CD4-positive, alpha-beta memory T cell (primary cell): ENCODE measurements at regions not wholly inside any gene's neighbourhood (a gene's known extent, or its start where the extent isn't known, plus 50 kb on each side); places are given as distances from the start of the nearest gene placed in this dataset.
"Not testable (repeated sequence)": the region's sequence is repeated elsewhere in the genome, so short reads cannot be mapped to it uniquely, and the experiment has no call there.

Experiments
- CTCF ChIA-PET: fragments of 350-600 bp; sonication (Branson Sonifier 250); formaldehyde crosslinking; loops from one replicate; lab custom pipeline; 2021; ENCODE audit warnings: inconsistent platforms; ENCODE audit not compliant: partially characterized antibody; lab: Charles Lee
- POLR2A ChIA-PET: fragments of 350-600 bp; sonication (Branson Sonifier 250); formaldehyde crosslinking; loops from one replicate; lab custom pipeline; 2021; ENCODE audit not compliant: partially characterized antibody; lab: Charles Lee
- DNase-seq, 5 donors: peaks; one replicate each; pipeline versions ENCODE4 v3.0.0 to v3.0.0-alpha.2; 2020 to 2022; ENCODE audit warnings: mixed read lengths in 1 of 5
- H3K27ac ChIP-seq: one replicate; pipeline ENCODE4 v1.7.0; 2013; ENCODE audit warnings: low read depth, low read length
- H3K27me3 ChIP-seq: 2 replicates; pipeline ENCODE4 v1.7.0; 2013; ENCODE audit warnings: mild to moderate bottlenecking, low read length, moderate library complexity; ENCODE audit not compliant: insufficient read depth
- H3K36me3 ChIP-seq: 2 replicates; pipeline ENCODE4 v1.7.0; 2013; ENCODE audit warnings: mild to moderate bottlenecking, low read length, moderate library complexity; ENCODE audit not compliant: insufficient read depth
- H3K4me1 ChIP-seq: 2 replicates; pipeline ENCODE4 v1.7.0; 2013; ENCODE audit warnings: mild to moderate bottlenecking, low read length, moderate library complexity; ENCODE audit not compliant: insufficient read depth
- H3K4me3 ChIP-seq, 2 donors: one replicate each; pipeline ENCODE4 v1.7.0; 2013; ENCODE audit warnings: low read length in 2 of 2, mild to moderate bottlenecking in 1 of 2
- H3K9me3 ChIP-seq, 2 donors: one replicate each; pipeline ENCODE4 v1.7.0; 2013; ENCODE audit warnings: low read length in 2 of 2, control low read depth in 1 of 2; ENCODE audit not compliant: control insufficient read depth in 1 of 2
- H3K27ac Mint-ChIP-seq, 7 donors: one replicate each; pipeline ENCODE4 v1.8.0; 2020 to 2021; ENCODE audit warnings: mixed read lengths in 7 of 7, mild to moderate bottlenecking in 6 of 7, inconsistent platforms in 3 of 7, moderate library complexity in 3 of 7
- H3K27me3 Mint-ChIP-seq, 2 donors: one replicate each; pipeline ENCODE4 v1.8.0; 2020 to 2021; ENCODE audit warnings: mixed read lengths in 2 of 2
- H3K36me3 Mint-ChIP-seq, 2 donors: one replicate each; pipeline ENCODE4 v1.8.0; 2020 to 2021; ENCODE audit warnings: mixed read lengths in 2 of 2, inconsistent platforms in 1 of 2, mild to moderate bottlenecking in 1 of 2
- H3K4me1 Mint-ChIP-seq, 4 donors: one replicate each; pipeline ENCODE4 v1.8.0; 2020 to 2021; ENCODE audit warnings: mixed read lengths in 4 of 4, mild to moderate bottlenecking in 1 of 4
- H3K4me3 Mint-ChIP-seq, 8 donors: one replicate each; pipeline ENCODE4 v1.8.0; 2020 to 2021; ENCODE audit warnings: mixed read lengths in 8 of 8, mild to moderate bottlenecking in 7 of 8, moderate library complexity in 6 of 8, inconsistent platforms in 3 of 8
- H3K9me3 Mint-ChIP-seq, 8 donors: one replicate each; pipeline ENCODE4 v1.8.0; 2020 to 2021; ENCODE audit warnings: mixed read lengths in 8 of 8, mild to moderate bottlenecking in 5 of 8, inconsistent platforms in 3 of 8, moderate library complexity in 1 of 8
- intact Hi-C: fragments of 100-400 bp; cut with micrococcal nuclease; formaldehyde crosslinking; loops from one replicate; pipeline ENCODE4 v1.15.1; 2023

DNA sequence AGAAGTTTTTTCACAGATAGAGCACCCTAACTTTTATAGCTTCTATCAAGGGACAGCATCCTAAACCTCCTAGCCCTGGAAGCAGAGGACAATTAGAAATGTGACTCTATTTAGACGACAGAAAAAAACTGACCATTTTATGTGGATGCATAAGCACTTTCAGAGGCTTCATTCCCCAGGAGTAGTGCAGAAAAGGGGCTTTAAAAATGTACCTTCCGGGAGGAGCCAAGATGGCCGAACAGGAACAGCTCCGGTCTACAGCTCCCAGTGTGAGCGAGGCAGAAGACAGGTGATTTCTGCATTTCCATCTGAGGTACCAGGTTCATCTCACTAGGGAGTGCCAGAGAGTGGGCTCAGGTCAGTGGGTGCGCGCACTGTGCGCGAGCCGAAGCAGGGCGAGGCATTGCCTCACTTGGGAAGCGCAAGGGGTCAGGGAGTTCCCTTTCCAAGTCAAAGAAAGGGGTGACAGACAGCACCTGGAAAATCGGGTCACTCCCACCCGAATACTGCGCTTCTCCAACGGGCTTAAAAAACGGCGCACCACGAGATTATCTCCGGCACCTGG lies 416.4 kb upstream of the C1orf87 start:
- H3K9me3 ChIP-seq, H3K27me3 ChIP-seq, H3K9me3 Mint-ChIP-seq, H3K4me3 Mint-ChIP-seq, H3K4me3 ChIP-seq, DNase-seq, CTCF ChIA-PET, H3K36me3 ChIP-seq, intact Hi-C loops, H3K4me1 Mint-ChIP-seq, POLR2A ChIA-PET, H3K4me1 ChIP-seq, H3K36me3 Mint-ChIP-seq, H3K27me3 Mint-ChIP-seq, H3K27ac ChIP-seq, H3K27ac Mint-ChIP-seq: not testable (repeated sequence)

DNA sequence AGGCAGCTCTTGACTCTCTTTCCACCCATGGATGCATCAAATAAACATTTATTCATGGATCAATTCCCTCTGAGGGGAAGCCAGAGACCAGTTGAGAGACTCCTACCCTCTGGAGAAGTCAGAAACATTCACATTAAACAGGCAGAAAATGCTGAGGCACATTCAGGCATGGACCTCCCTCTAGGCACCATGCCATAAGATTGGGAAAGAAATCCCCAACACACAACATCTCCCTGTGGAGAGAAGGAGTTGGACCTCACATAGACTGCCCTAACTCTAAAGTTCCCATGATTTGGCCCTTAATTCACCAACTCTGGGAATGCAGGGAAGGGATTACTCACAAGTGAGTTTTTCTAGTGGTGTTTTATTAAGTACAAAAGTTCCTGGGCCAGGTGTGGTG lies 415.3 kb upstream of the C1orf87 start:
- H3K27me3 Mint-ChIP-seq: no peaks in the 10 kb centered on the region
- no peak overlapping the region for H3K4me3 Mint-ChIP-seq
- Histone ChIP-seq H3K27ac (no peak overlapping the region), H3K9me3 (no peaks in the 10 kb centered on the region), H3K36me3 (no peaks in the 10 kb centered on the region), H3K4me3 (no peak overlapping the region), H3K27me3 (no peaks in the 10 kb centered on the region), H3K4me1 (no peaks in the 10 kb centered on the region)
- DNase-seq: peak in 1 of 5 donors; percentile 14
- no peak overlapping the region for H3K27ac Mint-ChIP-seq
- ChIA-PET CTCF (no interaction called here), POLR2A (no interaction called here)
- no peaks in the 10 kb centered on the region for H3K4me1 Mint-ChIP-seq
- intact Hi-C loops: no loop called here
- peaks cover 0 to 10% (median 3%) of the 10 kb centered on the region in 8 donors for H3K9me3 Mint-ChIP-seq
- no peaks in the 10 kb centered on the region for H3K36me3 Mint-ChIP-seq

DNA sequence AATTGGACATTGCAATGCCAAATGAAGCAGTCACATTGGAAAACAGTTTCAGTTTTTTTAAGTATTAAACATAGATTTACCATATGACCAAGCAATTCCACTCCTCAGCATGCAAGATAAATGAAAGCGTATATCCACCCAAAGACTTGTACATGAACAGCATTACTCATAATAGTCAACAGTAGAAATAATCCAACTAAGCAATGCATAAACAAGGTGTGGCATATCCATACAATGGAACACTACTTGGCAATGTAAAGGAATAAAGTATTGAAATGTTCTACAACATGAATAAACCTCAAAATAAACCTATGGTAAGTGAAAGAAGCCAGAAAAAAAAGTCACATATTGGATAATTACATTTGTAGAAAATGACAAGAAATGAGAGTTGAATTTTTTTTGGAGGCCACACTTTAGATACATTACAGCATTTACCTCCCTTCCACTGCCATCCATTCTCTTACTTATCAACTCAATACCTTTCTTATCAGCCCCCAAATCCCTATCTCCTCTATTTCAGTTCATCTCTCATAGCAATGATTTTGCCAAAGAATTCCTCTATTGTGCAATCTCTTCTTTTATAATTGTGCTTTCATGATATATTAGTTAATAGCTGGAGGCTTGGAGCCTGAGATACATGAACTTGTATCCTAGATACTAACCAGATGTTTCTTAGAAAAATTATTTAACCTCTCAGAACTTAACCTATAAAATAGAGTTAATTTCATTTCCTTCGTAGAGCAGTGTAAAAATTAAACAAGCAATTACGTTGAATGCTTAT lies 414.2 kb upstream of the C1orf87 start:
- no peaks in the 10 kb centered on the region for H3K36me3 Mint-ChIP-seq
- no peak overlapping the region for H3K27ac Mint-ChIP-seq
- H3K27me3 Mint-ChIP-seq: no peaks in the 10 kb centered on the region
- Histone ChIP-seq H3K36me3 (no peaks in the 10 kb centered on the region), H3K4me3 (no peak overlapping the region), H3K4me1 (no peaks in the 10 kb centered on the region), H3K27ac (no peak overlapping the region), H3K9me3 (no peaks in the 10 kb centered on the region), H3K27me3 (no peaks in the 10 kb centered on the region)
- DNase-seq: no peak
- CTCF ChIA-PET: no interaction called here
- peaks cover 0 to 10% (median 2%) of the 10 kb centered on the region in 8 donors for H3K9me3 Mint-ChIP-seq
- no peaks in the 10 kb centered on the region for H3K4me1 Mint-ChIP-seq
- no peak overlapping the region for H3K4me3 Mint-ChIP-seq
- intact Hi-C loops: no loop called here
- POLR2A ChIA-PET: no interaction called here

DNA sequence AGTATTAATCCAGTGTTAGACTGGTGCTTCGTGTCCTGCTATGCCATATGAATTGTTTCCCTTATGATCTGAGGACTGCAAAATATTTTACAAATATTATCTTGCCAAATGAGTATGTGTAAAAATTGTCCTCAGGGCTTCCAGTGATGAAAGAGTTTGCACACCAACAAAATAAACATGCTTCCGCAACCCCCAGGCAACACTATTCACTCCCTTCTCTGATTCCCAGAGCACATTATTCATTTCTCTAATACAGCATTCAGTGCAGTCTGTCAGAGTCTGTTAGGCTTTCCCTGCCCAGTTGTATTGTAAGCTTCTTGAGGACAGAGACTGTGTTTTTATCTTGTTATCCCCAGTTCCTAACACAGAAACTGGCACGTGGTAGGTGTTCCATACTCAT lies 409.9 kb upstream of the C1orf87 start:
- H3K27me3 Mint-ChIP-seq: no peaks in the 10 kb centered on the region
- Histone ChIP-seq H3K9me3 (no peaks in the 10 kb centered on the region), H3K27ac (no peak overlapping the region), H3K27me3 (no peaks in the 10 kb centered on the region), H3K36me3 (no peaks in the 10 kb centered on the region), H3K4me3 (no peak overlapping the region), H3K4me1 (no peaks in the 10 kb centered on the region)
- peaks cover 0 to 14% (median 3%) of the 10 kb centered on the region in 8 donors for H3K9me3 Mint-ChIP-seq
- no peak for DNase-seq
- ChIA-PET CTCF (no interaction called here), POLR2A (no interaction called here)
- no peaks in the 10 kb centered on the region for H3K36me3 Mint-ChIP-seq
- H3K4me1 Mint-ChIP-seq: no peaks in the 10 kb centered on the region
- peak overlapping the region in 1 of 8 donors; percentile 36 for H3K4me3 Mint-ChIP-seq
- no peak overlapping the region for H3K27ac Mint-ChIP-seq
- intact Hi-C loops: no loop called here

DNA sequence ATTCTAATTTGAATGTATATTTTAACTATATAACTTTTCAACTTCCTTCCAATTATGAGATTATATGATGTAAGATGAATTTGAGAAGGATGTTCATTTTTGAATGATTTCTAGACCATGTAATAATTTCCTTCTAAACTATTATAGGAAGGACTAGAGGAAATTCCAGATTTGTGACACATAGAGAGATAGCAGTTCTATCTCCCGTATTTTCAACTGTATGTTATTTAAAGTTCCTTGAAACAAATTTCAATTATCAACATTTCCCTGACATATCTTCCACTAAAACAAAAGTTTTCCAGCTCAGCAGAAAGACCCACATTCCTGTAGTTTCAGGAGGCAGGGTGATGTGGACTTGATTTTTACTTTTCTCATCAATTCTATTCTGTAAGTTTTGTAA lies 396.7 kb upstream of the C1orf87 start:
- no peak overlapping the region for H3K4me3 ChIP-seq
- no peaks in the 10 kb centered on the region for H3K27me3 Mint-ChIP-seq
- no peak overlapping the region for H3K4me3 Mint-ChIP-seq
- no peaks in the 10 kb centered on the region for H3K4me1 Mint-ChIP-seq
- H3K27ac ChIP-seq: no peak overlapping the region
- intact Hi-C loops: no loop called here
- H3K4me1 ChIP-seq: no peaks in the 10 kb centered on the region
- DNase-seq: no peak
- no peaks in the 10 kb centered on the region for H3K27me3 ChIP-seq
- peaks cover 0 to 9% (median 4%) of the 10 kb centered on the region in 8 donors for H3K9me3 Mint-ChIP-seq
- CTCF ChIA-PET: no interaction called here
- no peaks in the 10 kb centered on the region for H3K36me3 ChIP-seq
- no peaks in the 10 kb centered on the region for H3K36me3 Mint-ChIP-seq
- no peak overlapping the region for H3K27ac Mint-ChIP-seq
- POLR2A ChIA-PET: no interaction called here
- no peaks in the 10 kb centered on the region for H3K9me3 ChIP-seq

DNA sequence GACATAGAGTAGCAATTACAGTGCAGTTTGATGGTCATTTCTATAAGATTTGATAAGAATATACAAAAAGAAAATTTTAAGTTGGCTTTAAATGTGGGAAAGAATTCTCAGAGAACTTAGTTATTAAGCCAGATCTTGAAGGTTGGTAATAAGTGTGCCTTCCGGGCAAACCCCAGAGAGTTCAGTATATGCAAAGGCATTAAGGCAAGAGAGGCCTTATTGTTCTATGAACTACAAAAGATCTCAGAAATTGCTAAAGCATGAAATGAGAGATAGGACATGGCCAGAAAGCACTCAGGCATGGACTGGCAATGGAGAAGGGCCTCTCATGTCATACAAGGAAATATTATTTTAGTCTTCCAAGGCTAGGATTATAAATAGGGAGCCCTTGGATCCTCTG lies 390.2 kb upstream of the C1orf87 start:
- Mint-ChIP-seq H3K27me3 (no peaks in the 10 kb centered on the region), H3K27ac (no peak overlapping the region), H3K4me3 (no peak overlapping the region), H3K36me3 (no peaks in the 10 kb centered on the region), H3K4me1 (no peaks in the 10 kb centered on the region), H3K9me3 (peaks cover 0 to 7% (median 3%) of the 10 kb centered on the region in 8 donors)
- no peak overlapping the region for H3K4me3 ChIP-seq
- no peaks in the 10 kb centered on the region for H3K36me3 ChIP-seq
- intact Hi-C loops: no loop called here
- no peak for DNase-seq
- ChIA-PET CTCF (no interaction called here), POLR2A (no interaction called here)
- H3K27ac ChIP-seq: no peak overlapping the region
- H3K4me1 ChIP-seq: no peaks in the 10 kb centered on the region
- no peaks in the 10 kb centered on the region for H3K27me3 ChIP-seq
- H3K9me3 ChIP-seq: no peaks in the 10 kb centered on the region

DNA sequence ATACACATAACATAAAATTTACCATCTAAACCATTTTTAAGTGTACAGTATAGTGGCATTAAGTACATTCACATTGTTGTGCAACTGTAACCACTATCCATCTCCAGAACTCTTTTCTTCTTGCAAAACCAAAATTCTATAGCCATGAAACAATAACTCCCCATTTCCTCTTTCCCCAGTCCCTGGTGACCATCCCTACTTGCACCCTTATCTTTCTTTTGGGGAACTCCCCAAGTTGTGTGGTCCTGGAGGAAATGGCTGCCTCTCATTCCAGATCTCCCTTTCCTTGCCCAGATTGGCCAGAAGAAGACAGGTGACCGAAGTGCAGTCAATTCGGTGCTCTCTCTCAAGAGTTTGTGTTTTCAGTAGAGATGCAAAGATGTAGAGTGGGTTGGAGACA lies 389.6 kb upstream of the C1orf87 start:
- H3K4me3 Mint-ChIP-seq: no peak overlapping the region
- ChIA-PET POLR2A (no interaction called here), CTCF (no interaction called here)
- H3K36me3 Mint-ChIP-seq: no peaks in the 10 kb centered on the region
- H3K27me3 Mint-ChIP-seq: no peaks in the 10 kb centered on the region
- Histone ChIP-seq H3K36me3 (no peaks in the 10 kb centered on the region), H3K4me3 (no peak overlapping the region), H3K9me3 (no peaks in the 10 kb centered on the region), H3K27me3 (no peaks in the 10 kb centered on the region), H3K27ac (no peak overlapping the region), H3K4me1 (no peaks in the 10 kb centered on the region)
- H3K27ac Mint-ChIP-seq: no peak overlapping the region
- DNase-seq: no peak
- intact Hi-C loops: no loop called here
- H3K9me3 Mint-ChIP-seq: peaks cover 0 to 10% (median 3%) of the 10 kb centered on the region in 8 donors
- H3K4me1 Mint-ChIP-seq: no peaks in the 10 kb centered on the region
